T1000 (cell line): ENCODE measurements at regions not wholly inside any gene's neighbourhood (a gene's known extent, or its start where the extent isn't known, plus 50 kb on each side); places are given as distances from the start of the nearest gene placed in this dataset.
"Not testable (repeated sequence)": the region's sequence is repeated elsewhere in the genome, so short reads cannot be mapped to it uniquely, and the experiment has no call there.

Source experiments
- DNase-seq: peaks from one replicate; lab custom pipeline; 2025; ENCODE audit warnings: mixed read lengths; lab: John Stamatoyannopoulos, UW

GRCh38 chr1:5638582-5638981 lies 353.6 kb downstream of the NPHP4 start:
- no peak for DNase-seq

- DNase-seq, result no peak
These were observed 355.1 kb downstream of the NPHP4 start for GRCh38 chr1:5637171-5637570.

- DNase-seq, result no peak
These were observed 357.3 kb downstream of the NPHP4 start for GRCh38 chr1:5634893-5635292.

DNA sequence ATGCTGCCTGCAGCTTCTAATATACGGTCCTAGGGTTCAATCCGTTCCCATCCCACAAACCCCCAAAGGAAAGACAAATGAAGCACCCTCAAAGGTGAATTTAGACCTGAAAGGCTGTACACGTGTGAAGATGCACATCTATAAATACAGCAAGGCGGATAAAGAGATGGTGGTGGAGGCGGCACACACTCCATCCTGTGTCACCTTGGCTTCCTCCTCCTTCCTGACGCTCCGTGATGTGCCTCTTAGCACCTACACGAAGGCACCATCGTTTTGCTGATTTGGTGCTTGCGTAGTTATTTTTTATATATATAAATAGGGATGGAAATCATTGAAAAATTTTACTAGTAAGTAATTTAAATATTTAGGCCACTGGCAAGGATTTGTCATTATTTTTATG lies 359.4 kb downstream of the NPHP4 start:
- DNase-seq, result no peak

DNA sequence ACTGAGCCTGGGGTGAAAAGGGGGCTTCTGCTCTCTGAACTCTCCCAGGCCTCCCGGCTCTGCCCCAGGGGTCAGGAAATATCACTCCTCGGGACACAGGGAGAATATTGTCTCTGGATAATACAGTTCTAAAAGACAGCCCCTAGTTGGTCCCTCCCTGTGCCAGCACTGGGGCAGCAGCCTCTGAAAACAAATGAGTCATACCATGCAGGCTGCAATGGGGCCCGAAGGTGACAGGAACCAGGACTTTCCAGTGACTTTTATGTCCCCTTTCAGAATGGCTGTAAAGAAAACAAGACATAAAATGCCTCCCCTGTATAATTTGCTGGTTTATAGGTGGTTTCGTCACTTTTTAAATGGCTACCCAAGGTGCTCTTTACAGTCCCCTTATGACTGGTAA lies 360.0 kb downstream of the NPHP4 start:
- DNase-seq, result no peak

GRCh38 chr1:5628416-5628815 lies 363.8 kb downstream of the NPHP4 start:
- DNase-seq, result no peak

DNA sequence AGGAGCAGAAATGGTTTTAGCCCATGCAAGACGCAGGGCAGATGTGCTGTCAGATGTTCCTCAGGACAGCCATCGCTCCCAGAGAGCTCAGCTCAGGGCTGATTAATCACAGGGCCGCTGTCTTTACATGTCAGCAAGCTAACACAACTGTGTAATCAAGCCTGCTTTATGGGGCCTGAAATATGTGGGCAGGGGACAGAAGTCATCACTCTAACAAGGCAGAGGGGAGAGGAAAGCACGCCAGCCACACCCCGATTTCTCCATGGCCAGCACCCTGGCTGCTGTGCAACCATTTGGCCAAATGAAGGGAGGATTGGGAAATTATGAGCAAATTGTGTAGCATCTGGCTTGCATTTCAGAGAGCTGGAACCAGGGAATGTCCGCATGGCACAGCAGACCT lies 368.8 kb downstream of the NPHP4 start:
- no peak for DNase-seq

DNA sequence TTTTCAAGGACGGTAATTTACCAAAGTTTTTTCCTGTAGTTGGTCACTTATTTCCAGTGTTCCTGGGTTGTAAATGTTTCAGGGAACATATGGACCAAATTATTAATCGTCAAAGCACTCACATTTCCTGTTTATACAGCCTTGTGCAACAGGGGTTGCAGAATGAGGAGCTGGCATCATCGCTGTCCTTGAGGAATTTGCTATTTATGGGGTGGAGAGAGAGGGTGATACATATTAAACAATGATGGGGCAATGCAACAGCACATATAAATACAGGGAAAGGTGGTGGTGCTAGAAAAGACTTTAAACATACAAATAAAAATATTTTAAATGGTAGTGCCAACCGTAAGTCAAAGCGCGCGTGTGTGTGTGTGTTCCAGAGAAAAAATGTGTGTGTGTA lies 369.8 kb downstream of the NPHP4 start:
- no peak for DNase-seq

GRCh38 chr1:5621692-5622091 lies 370.5 kb downstream of the NPHP4 start:
- no peak for DNase-seq

- DNase-seq, result no peak
These were observed 371.2 kb downstream of the NPHP4 start for GRCh38 chr1:5620997-5621396.

- DNase-seq, result no peak
These were observed 371.8 kb downstream of the NPHP4 start for GRCh38 chr1:5620418-5620817.

GRCh38 chr1:5619469-5619868 lies 372.8 kb downstream of the NPHP4 start:
- DNase-seq, result no peak

- DNase-seq, result no peak
These were observed 374.7 kb downstream of the NPHP4 start for GRCh38 chr1:5617546-5617945.

DNA sequence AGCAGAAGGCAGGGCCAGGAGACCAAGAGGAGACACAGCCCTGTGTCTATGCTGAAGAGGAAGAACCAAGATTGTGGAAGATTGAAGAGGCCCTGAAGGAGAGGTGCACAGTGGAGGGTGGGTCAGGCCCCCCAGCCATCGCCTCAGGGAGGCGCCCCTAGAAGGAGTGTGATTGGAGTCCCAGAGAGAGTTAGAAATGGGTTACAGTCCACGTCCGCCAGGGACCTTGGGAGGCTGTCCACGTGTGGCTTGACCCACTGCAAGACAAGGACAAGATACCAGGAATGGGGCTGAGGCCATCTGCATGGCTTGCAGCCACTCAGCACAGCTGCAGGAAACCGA lies 375.1 kb downstream of the NPHP4 start:
- no peak for DNase-seq

GRCh38 chr1:5616366-5617178 lies 375.7 kb downstream of the NPHP4 start:
- DNase-seq, result no peak

- no peak for DNase-seq
These were observed 377.1 kb downstream of the NPHP4 start for GRCh38 chr1:5615076-5615475.

DNA sequence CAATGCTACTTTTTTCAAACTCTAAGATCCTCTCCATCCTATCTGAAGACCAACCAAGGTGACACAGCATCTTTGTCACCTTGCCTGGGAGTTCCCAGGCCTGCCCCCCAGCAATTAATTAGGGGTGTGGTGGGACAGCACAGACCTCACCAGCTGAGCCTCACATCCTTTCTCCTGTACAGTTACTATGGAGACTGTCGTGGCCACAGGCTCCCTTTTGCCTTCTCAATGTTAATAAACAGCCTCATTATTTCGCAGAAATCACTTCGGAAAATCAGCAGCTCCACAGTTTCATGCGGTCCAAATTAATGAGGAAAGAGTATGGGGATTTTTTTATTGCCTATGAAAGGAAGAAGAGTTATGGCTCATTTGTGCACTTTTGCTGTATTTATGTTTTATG lies 378.3 kb downstream of the NPHP4 start:
- DNase-seq, result no peak

- DNase-seq, result no peak
These were observed 380.4 kb downstream of the NPHP4 start for GRCh38 chr1:5611851-5612250.

DNA sequence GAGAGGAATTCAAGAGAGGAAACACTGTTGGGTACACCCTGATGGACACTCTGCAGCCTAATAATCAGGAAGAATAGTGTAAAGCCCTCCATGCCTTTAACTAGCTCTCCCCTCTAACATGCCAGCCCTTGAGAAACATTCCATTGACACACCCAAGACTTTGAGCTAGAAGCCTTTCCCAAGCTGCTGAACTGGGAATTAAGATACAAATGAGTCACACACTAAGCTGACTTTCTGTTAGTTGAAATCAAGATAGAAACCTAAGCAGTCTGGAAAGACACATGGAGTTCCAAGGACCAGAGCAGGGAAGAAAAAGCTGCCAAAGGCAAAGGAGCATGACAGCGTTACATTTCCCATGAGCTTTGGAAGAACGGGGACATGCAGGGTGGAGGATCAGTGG lies 380.8 kb downstream of the NPHP4 start:
- no peak for DNase-seq

GRCh38 chr1:5610432-5610831 lies 381.8 kb downstream of the NPHP4 start:
- DNase-seq, result no peak

DNA sequence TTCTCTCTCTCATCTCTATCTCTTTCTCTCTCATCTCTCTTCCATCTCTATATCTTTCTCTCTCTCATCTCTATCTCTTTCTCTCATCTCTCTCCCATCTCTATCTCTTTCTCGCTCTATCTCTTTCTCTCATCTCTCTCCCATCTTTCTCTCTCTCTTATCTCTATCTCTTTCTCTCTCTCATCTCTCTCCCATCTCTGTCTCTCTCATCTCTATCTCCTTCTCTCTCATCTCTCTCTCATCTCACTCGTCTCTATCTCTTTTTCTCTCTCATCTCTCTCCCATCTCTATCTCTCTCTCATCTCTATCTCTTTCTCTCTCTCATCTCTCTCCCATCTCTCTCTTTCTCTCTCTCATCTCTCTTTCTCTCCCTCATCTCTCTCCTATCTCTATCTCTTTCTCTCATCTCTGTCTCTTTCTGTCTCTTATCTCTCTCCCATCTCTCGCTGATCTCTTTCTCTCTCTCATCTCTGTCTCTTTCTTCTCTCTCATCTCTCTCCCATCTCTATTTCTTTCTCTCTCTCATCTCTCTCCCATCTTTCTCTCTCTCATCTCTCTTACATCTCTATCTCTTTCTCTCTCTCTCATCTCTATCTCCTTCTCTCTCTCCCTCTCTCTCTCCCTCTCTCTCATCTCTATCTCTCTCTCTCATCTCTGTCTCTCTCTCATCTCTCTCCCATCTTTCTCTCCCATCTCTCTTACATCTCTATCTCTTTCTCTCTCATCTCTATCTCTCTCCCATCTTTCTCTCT lies 388.7 kb downstream of the NPHP4 start:
- no peak for DNase-seq

- not testable (repeated sequence) for DNase-seq
These were observed 389.5 kb downstream of the NPHP4 start for GRCh38 chr1:5602718-5603117.

- DNase-seq, result no peak
These were observed 390.7 kb downstream of the NPHP4 start for GRCh38 chr1:5601516-5601915.

- DNase-seq, result no peak
These were observed 392.7 kb downstream of the NPHP4 start for GRCh38 chr1:5599541-5599940.
